ENCODE measurements at regions not wholly inside any gene's neighbourhood (a gene's known extent, or its start where the extent isn't known, plus 50 kb on each side); places are given as distances from the start of the nearest gene placed in this dataset.

- Histone ChIP-seq H3K9me3 (replicated peaks) (peaks cover 10% of the 10 kb centered on the region), H3K4me3 (no peak overlapping the region), H3K36me3 (no peaks in the 10 kb centered on the region), H3K27ac (replicated peaks) (no peak overlapping the region), H3K4me1 (no peaks in the 10 kb centered on the region), H3K27me3 (ENCODE audit: low read depth) (no peaks in the 10 kb centered on the region)
- no peak for DNase-seq
- intact Hi-C loops (cut with micrococcal nuclease): no loop called here
- TF ChIP-seq, protein P1, sequence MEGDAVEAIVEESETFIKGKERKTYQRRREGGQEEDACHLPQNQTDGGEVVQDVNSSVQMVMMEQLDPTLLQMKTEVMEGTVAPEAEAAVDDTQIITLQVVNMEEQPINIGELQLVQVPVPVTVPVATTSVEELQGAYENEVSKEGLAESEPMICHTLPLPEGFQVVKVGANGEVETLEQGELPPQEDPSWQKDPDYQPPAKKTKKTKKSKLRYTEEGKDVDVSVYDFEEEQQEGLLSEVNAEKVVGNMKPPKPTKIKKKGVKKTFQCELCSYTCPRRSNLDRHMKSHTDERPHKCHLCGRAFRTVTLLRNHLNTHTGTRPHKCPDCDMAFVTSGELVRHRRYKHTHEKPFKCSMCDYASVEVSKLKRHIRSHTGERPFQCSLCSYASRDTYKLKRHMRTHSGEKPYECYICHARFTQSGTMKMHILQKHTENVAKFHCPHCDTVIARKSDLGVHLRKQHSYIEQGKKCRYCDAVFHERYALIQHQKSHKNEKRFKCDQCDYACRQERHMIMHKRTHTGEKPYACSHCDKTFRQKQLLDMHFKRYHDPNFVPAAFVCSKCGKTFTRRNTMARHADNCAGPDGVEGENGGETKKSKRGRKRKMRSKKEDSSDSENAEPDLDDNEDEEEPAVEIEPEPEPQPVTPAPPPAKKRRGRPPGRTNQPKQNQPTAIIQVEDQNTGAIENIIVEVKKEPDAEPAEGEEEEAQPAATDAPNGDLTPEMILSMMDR (IDR thresholded peaks at IDR 0.05; ENCODE audit: borderline replicate concordance): no peak
Measured at GRCh38 chr2:139098961-139099360, 318.8 kb upstream of the NXPH2 start.

DNA sequence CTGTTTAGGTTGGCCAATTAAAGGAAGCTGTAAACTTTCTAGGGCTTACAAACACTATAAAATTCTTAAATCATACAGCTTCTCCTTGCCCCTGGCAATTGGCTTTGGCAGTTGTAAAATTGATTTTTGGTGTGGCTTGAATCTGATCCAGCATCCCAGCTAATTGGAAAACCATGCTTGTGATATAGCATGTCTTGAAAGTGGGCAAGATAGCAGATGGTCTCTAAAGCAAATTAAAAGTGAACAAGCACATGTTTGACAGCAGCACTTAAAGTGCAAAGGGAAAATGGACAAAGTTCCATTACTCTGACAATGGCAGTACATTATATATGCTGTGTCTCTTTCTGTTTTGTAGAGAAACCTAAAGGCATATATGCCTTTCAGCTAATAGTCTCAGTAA, 302.9 kb upstream of the NXPH2 start:
- Histone ChIP-seq H3K27me3 (ENCODE audit: low read depth) (no peaks in the 10 kb centered on the region), H3K4me1 (no peaks in the 10 kb centered on the region), H3K9me3 (replicated peaks) (no peaks in the 10 kb centered on the region), H3K36me3 (no peaks in the 10 kb centered on the region), H3K4me3 (no peak overlapping the region), H3K27ac (replicated peaks) (no peak overlapping the region)
- TF ChIP-seq, protein P1 (IDR thresholded peaks at IDR 0.05; ENCODE audit: borderline replicate concordance): no peak
- DNase-seq: no peak
- intact Hi-C loops (cut with micrococcal nuclease): no loop called here

DNA sequence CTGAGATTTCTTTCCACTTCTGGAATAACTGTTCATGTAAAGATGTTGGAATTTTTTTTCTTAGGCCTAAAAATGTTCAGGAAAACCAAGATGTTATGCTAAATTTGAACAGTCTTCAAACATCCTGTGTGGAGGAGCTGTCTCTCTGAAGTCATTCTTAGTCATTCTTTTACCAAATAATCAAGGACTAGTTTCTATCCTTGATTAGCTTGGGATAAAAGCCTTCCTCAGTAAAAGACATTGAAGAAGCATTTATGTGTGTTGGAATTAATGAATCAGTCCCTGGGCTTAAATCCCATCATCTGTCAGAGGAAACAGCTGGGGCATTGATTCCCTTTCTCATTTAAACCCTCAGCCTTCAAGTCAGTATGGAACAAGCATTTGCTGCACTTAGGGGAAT, 300.1 kb upstream of the NXPH2 start:
- no peak overlapping the region for H3K27ac ChIP-seq (replicated peaks)
- intact Hi-C loops (cut with micrococcal nuclease): no loop called here
- no peak for DNase-seq
- no peaks in the 10 kb centered on the region for H3K27me3 ChIP-seq (ENCODE audit: low read depth)
- no peaks in the 10 kb centered on the region for H3K9me3 ChIP-seq (replicated peaks)
- H3K4me3 ChIP-seq: no peak overlapping the region
- TF ChIP-seq, protein P1 (IDR thresholded peaks at IDR 0.05; ENCODE audit: borderline replicate concordance): no peak
- H3K36me3 ChIP-seq: no peaks in the 10 kb centered on the region
- no peaks in the 10 kb centered on the region for H3K4me1 ChIP-seq

DNA sequence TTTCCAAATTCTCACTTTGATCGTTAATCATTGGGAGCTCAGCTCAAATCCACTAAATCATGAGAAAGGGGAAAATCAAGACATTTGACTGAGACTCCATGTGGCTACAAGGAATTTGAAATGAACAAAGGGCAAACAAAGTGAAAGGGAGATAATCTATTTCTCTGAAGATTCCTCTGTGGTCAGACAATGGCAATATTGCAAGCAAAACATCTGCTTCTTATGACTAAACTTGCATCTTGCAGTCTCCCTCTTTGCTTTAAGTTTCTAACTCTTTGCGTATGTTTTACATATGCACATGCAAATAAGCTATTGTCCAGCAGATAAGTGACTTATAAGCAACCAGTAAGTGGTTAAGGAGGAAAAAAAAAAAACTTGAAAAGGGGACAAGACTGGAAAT, 299.1 kb upstream of the NXPH2 start:
- TF ChIP-seq, protein P1 (IDR thresholded peaks at IDR 0.05; ENCODE audit: borderline replicate concordance): no peak
- Histone ChIP-seq H3K27me3 (ENCODE audit: low read depth) (no peaks in the 10 kb centered on the region), H3K36me3 (no peaks in the 10 kb centered on the region), H3K4me3 (no peak overlapping the region), H3K27ac (replicated peaks) (no peak overlapping the region), H3K4me1 (no peaks in the 10 kb centered on the region), H3K9me3 (replicated peaks) (no peaks in the 10 kb centered on the region)
- DNase-seq: no peak
- intact Hi-C loops (cut with micrococcal nuclease): no loop called here

GRCh38 chr2:139078376-139078775, 298.2 kb upstream of the NXPH2 start:
- no peaks in the 10 kb centered on the region for H3K9me3 ChIP-seq (replicated peaks)
- no peaks in the 10 kb centered on the region for H3K27me3 ChIP-seq (ENCODE audit: low read depth)
- DNase-seq: no peak
- H3K36me3 ChIP-seq: no peaks in the 10 kb centered on the region
- H3K27ac ChIP-seq (replicated peaks): no peak overlapping the region
- H3K4me3 ChIP-seq: no peak overlapping the region
- intact Hi-C loops (cut with micrococcal nuclease): no loop called here
- no peaks in the 10 kb centered on the region for H3K4me1 ChIP-seq
- TF ChIP-seq, protein P1 (IDR thresholded peaks at IDR 0.05; ENCODE audit: borderline replicate concordance): no peak
